ENCODE measurements at regions not wholly inside any gene's neighbourhood (a gene's known extent, or its start where the extent isn't known, plus 50 kb on each side); places are given as distances from the start of the nearest gene placed in this dataset.

DNA sequence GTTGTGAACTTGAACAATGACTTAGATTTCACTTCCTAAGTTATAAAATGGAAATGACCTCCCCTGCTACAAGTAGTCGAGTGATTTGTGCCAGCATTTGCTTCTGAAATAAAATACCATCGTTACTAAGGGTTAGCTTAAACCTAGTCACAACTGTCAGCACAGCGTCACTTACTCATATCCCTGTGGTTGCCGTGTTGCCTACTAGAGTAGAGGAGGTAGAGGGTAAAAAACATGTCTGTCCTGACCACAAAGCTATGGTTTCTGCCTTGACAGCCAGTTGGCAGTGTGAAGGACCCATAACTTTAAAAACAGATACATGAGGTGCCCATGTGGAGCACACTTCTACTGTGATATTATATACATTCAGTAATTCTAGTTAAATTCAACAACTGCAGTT lies 234.2 kb upstream of the RGS6 start:
- TF ChIP-seq, protein P1, sequence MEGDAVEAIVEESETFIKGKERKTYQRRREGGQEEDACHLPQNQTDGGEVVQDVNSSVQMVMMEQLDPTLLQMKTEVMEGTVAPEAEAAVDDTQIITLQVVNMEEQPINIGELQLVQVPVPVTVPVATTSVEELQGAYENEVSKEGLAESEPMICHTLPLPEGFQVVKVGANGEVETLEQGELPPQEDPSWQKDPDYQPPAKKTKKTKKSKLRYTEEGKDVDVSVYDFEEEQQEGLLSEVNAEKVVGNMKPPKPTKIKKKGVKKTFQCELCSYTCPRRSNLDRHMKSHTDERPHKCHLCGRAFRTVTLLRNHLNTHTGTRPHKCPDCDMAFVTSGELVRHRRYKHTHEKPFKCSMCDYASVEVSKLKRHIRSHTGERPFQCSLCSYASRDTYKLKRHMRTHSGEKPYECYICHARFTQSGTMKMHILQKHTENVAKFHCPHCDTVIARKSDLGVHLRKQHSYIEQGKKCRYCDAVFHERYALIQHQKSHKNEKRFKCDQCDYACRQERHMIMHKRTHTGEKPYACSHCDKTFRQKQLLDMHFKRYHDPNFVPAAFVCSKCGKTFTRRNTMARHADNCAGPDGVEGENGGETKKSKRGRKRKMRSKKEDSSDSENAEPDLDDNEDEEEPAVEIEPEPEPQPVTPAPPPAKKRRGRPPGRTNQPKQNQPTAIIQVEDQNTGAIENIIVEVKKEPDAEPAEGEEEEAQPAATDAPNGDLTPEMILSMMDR (IDR thresholded peaks at IDR 0.05): no peak
- TF ChIP-seq POLR2A (IDR thresholded peaks at IDR 0.05): no peak

All from lower leg skin (tissue), 3 donors.